SK-N-MC (cell line): ENCODE measurements at regions not wholly inside any gene's neighbourhood (a gene's known extent, or its start where the extent isn't known, plus 50 kb on each side); places are given as distances from the start of the nearest gene placed in this dataset.

Source experiments
- EZH2 ChIP-seq: fragments of 200-600 bp; sonication (generic); IDR thresholded peaks from one replicate; pipeline ENCODE4 v1.6.1; 2017; ENCODE audit warnings: antibody characterized with exemption
- POLR2AphosphoS5 ChIP-seq: IDR thresholded peaks from 2 replicates; pipeline ENCODE4 v1.6.1; 2012; ENCODE audit warnings: mild to moderate bottlenecking, low read depth, low read length, borderline replicate concordance

GRCh38 chr12:33519566-33519965 lies 79.9 kb upstream of the SYT10 start:
- TF ChIP-seq POLR2AphosphoS5: no peak
- no peak for TF ChIP-seq EZH2
